GM21360 (cell line): ENCODE measurements at regions not wholly inside any gene's neighbourhood (a gene's known extent, or its start where the extent isn't known, plus 50 kb on each side); places are given as distances from the start of the nearest gene placed in this dataset.

Experiments used
- ATAC-seq: cut with Tn5 transposase; IDR thresholded peaks from one replicate; pipeline ENCODE4 v1.9.1; 2021; ENCODE audit warnings: mild to moderate bottlenecking, moderate library complexity; ENCODE audit not compliant: unreplicated experiment

DNA sequence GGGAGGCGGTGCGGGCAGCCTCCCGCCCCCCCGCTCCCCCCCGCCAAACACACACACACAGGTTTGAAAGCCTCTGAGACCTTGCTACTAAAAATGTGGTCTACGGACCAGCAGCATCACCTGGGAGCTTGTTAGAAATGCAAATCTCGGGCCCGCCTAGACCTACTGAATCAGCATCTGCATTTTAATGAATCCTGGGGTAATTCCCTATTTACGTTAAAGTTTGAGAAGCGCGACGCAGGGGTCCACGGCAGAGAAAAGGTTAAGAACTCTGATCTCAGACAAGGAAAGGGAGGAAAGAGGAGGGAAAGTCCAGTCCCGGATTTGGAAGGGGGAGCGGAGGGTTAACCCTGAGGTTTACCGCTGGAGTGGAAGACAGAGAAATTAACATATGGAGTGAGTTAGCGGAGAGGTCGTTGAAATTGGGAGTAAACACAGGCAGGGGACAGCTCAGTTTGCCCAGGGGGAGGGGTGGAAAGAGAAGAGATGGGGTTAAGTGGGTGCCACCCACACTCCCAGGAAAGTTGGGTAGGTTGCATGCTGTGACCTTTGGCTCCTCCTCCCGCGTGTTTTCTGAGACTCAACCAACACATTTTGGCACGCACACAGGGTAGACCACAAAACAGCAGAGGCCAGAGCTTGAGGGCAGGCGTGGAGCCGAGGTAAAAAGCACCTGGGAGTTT lies 483.6 kb downstream of the BCOR start:
- ATAC-seq = no peak

DNA sequence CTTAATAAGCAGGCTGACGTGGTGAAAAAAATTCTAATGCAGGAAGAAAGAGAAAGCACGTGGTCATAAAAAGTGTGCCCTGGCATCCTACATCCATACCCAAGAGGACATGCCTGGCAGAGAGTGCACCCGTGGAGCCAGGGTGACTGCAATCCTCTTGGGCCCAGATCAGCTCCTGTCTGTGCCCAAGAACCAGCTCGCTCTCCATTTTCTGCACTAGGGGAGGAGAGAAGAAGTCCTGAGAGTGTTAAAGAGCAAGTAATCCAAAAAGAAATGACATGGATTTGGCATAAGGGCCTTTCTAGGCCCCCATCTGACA lies 483.1 kb downstream of the BCOR start:
- no peak for ATAC-seq

DNA sequence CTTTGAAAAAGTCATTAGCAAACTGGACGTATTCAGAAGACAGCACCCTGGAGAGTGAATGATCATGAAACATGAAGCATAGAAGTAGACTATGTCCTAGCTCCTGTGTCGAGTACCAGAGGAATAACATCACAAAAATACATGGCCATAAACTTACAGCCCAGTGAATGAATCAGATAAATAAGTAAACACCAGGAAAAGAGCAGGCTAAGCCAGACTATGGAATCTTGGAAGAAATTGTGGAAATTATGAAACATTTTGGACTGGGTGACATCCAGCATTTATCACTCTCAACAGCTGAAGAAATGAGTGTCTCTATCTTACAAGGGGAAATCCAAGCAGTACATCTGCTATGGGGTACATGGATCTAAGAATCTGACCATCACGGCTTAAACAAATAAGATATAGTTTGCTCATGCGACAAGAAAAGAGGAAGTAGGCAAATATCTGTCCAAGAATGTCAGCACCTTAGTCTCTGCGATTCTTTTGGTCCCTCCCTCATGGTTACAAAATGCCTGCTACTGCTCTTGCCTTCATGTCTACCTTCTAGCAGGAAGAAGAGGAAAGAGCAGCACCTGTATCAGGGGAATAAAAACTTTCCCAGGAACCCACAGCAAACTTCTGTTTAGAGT lies 481.5 kb downstream of the BCOR start:
- ATAC-seq = no peak

- no peak for ATAC-seq
These were observed 481.0 kb downstream of the BCOR start for GRCh38 chrX:39616731-39617130.

- ATAC-seq = no peak
These were observed 479.6 kb downstream of the BCOR start for GRCh38 chrX:39618178-39618577.

DNA sequence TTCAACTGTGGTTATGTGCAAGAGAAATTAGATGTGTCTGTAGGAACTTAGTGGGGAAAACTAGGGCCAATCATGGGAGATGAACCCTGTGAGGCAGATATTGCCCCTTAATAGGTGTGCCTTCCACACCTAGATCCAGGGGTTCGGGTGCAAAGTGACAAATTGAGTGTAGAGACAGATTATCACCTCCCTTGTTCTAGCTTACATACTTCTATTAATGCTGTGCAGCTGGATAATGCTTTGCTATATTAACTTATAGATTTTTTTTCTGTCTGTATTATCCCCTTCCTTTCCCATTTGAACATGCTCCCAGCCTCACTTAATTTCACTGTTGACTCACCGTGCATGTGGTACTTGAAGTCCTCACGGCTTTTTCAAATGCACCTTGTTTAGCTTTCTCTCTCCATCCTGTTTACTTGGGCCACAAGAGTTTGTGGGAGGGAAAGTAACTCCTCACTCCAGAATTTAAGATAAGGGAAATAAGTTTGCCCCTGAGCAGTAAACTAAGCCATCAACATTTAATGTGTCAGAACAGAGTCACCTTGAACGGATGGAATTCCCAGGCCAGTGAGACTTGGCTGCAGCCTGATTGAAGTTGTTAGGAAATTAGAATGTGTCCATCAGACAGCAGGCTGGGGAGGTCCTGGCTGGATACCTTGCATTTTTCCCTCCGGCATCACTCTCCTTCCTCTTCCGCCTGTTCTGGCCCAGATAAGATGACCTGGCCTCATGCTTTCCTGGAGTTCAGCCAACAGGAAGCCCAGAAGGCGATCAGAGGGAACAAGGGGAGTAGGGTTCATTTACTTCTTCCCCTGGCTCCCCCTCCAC lies 478.4 kb downstream of the BCOR start:
- no peak for ATAC-seq

DNA sequence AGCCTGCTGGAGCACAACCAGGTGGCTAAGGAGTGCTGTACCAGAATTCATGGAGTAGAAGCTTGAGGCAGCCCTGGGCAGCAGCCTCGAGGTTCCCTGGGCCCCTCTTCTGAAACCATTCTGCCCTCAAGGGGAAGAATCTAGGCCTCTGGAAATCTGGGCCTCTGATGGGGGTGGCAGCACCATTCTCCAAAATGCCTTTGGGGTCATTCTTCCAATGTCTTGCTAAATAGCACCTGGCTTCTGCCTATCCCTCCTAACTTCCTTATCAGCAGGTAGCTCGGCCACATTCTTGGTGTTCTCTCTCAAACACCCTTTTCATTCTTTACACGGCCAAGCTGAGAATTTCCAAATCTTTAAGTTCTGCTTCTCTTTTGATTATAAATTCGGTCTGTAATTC lies 473.6 kb downstream of the BCOR start:
- ATAC-seq = no peak

DNA sequence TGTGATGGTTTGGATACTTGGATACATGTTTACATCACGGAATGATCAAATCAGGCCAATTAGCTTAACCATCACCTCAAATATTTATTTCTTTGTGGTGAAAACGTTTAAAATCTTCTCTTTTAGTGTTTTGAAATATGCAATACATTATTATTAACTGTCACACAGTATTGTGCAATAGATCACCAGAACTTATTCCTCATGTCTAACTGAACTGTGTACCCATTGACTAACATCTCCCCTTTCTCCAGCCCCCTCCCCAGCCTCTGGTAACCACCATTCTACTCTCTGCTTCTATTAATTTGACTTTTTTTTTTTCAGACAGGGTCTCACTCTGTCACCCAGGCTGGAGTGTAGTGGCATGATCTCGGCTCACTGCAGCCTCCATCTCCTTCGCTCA lies 471.9 kb downstream of the BCOR start:
- no peak for ATAC-seq

DNA sequence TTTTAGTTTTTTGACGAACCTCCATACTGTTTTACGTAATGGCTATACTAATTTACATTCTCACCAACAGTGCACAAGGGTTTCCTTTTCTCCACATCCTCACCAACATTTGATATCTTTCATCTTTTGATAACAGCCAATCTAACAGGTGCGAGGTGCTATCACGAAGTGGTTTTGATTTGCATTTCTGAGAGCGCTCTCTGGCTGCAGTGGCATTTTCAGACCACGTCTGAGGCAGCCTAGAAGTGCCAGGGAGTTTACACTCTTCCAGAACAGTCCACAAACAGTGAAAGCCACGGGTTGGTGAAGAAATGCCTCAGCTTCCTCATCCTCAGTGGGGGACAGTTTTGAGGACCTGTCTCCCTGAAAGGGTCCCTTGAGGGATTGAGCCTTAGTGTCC lies 471.0 kb downstream of the BCOR start:
- ATAC-seq = no peak

DNA sequence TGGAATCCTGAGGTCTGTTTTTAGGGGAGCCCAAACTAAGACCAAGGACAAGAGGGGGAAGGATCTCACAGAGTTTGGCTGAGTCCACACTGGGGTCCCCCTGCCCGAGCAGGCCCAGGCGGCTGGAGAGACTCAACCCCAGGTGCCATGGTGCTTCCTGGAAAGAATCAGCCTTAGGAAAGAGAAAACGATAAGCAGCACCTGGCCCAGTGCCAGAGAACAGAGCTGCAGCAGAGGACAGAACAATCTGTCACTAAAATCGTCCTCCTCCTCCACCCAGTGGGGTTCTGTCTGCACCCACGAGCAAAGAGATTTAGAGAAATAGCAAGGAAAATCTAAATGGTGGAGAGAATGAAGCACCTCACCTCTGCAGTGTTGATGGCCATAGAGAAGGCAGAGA lies 470.5 kb downstream of the BCOR start:
- ATAC-seq = no peak

GRCh38 chrX:39629001-39629400 lies 468.8 kb downstream of the BCOR start:
- ATAC-seq = no peak

GRCh38 chrX:39630344-39630743 lies 467.4 kb downstream of the BCOR start:
- ATAC-seq = no peak

DNA sequence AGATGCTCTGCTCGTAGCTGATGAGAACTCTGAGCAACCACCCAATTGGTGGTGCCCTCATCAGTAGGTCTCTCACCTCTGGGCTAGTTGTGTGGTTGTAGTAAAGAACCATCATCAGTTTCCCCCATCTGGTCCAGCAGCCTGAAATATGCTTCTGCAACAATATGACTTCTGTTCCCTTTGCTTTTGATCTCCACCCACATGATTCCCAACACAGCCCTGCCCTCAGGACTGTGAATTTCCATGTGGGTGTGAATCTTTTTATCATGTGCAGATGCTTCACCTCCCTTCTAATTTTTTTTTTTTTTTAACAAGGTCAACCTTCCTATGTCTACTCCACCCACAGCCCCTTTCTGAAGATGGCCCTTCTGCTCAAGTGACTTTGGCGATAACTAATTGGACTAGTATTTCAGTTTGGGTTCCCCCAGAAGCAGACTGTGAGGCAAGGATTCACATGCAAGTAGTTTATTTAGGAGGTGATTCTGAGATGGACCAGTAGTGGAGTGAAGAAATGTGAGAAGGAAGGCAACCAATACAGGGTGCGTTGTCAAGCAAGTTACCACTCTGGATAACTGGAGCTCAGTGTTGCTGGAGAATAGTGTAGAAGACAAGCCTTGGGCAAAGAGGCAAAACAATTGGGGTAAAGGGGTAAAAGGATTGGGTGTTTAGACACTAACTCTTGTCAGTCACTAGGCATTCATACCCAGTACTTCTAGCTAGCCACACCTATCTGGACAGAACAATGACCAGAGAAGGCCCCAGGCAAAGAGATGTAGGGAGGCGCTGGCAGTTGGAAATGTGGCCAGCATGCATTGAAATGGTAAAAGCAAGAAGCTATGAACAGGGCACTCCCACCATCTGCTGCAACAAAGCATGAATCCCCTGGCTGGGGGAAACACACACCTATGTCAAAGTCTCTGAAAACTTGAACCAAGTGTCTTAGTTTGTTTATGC lies 466.2 kb downstream of the BCOR start:
- ATAC-seq = no peak

- no peak for ATAC-seq
These were observed 464.5 kb downstream of the BCOR start for GRCh38 chrX:39633293-39633692.

DNA sequence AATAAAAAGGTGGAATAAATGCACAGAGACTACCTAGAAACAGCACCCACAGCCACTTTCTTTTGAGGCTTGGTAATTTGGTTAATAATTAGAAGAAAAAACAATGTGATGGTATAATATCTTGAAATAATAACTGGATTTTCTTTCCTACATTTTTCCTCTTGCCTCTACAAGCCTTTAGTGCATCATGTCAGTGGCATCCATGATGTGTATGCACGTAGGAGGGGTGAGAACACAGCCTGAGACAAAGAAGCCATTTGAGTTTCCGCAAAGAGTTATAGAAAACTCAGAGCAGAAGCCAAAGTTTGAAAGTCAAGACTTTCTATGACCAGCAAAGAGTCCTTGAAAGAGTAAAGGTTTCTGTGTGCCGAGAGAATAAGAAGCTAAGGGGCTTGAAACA lies 461.3 kb downstream of the BCOR start:
- ATAC-seq = no peak

GRCh38 chrX:39638526-39638925 lies 459.2 kb downstream of the BCOR start:
- no peak for ATAC-seq

- no peak for ATAC-seq
These were observed 457.9 kb downstream of the BCOR start for GRCh38 chrX:39639871-39640270.

DNA sequence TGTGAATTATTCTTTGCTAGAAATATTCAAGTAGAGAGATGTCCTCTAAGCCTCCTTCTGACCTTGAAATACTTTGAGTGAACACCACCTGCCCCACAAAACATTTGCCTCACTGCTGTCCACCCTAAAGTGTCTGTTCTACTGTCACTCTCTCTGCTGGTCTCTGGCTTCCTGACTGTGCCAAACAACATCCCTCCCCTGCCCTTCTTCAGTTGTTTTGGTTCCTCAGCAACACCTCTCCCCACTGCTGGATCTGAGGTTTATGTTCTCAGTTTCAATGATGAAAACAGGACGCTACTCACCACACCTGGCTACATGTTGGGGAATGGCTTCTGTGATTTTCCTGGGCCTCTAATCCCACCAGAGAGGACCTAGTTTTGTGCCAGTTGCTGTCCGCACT lies 456.9 kb downstream of the BCOR start:
- ATAC-seq = no peak

GRCh38 chrX:39642071-39642470 lies 455.7 kb downstream of the BCOR start:
- ATAC-seq = no peak

DNA sequence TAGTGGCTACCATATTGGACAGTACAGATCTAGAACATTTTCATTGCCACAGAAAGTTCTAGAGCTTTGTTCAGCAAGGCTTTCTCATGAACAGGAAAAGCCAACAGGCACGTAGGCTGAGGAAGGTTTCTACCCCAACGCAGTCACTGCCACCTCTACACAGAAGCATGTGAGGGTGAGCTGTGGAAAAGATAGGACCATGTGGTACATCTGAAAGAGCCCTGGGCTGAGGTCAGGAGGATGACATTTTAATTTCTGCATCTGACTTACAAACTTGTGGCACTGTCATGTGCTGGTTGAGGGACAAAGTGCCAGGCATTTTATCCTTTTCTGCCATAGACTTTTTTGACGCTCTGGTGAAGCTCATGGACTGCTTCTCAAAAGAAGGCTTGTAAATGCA lies 454.2 kb downstream of the BCOR start:
- ATAC-seq = no peak
